K562 (cell line): ENCODE measurements at regions not wholly inside any gene's neighbourhood (a gene's known extent, or its start where the extent isn't known, plus 50 kb on each side); places are given as distances from the start of the nearest gene placed in this dataset.

Experiments
- CEBPZ ChIP-seq: fragments of 150-350 bp; IDR thresholded peaks from 2 replicates; pipeline ENCODE4 v1.6.1; 2014; ENCODE audit warnings: low read depth, mild to moderate bottlenecking, low read length, borderline replicate concordance
- GTF2F1 ChIP-seq: IDR thresholded peaks from 2 replicates; pipeline ENCODE4 v1.6.1; 2011; ENCODE audit warnings: low read depth, low read length, improper control_type of control experiment
- HDGF ChIP-seq: fragments of 450-650 bp; IDR thresholded peaks from 2 replicates; pipeline ENCODE4 v1.6.1; 2016
- HLTF ChIP-seq: fragments of 450-650 bp; IDR thresholded peaks from 2 replicates; pipeline ENCODE4 v1.6.1; 2016
- MYC ChIP-seq, 2 experiments: fragments of 250-450 bp in 1 of 2; sonication (Bioruptor Pico) in 1 of 2; IDR thresholded peaks; 2 replicates each; pipeline versions ENCODE4 v1.5.1 to v1.6.1; 2012 to 2021; ENCODE audit warnings: low read depth in 2 of 2, borderline replicate concordance in 1 of 2, improper control_type of control experiment in 1 of 2, low read length in 1 of 2, mild to moderate bottlenecking in 1 of 2, moderate library complexity in 1 of 2
- TCFL5 ChIP-seq: fragments of 250-450 bp; sonication (Bioruptor Pico); conservative IDR thresholded peaks from 2 replicates; pipeline ENCODE4 v1.6.1; 2021; ENCODE audit warnings: mild to moderate bottlenecking, moderate library complexity, matching md5 sums
- TF ChIP-seq, protein P1 (sequence below): fragments of 250-450 bp; sonication (Bioruptor Pico); IDR thresholded peaks from 2 replicates; pipeline ENCODE4 v1.4.0; 2020; ENCODE audit warnings: mild to moderate bottlenecking, moderate library complexity

GRCh38 chr1:101365186-101365585 is 128.4 kb downstream of the S1PR1 start (continued):
- TF ChIP-seq MYC (IDR thresholded peaks at IDR 0.05; ENCODE audit: low read depth, low read length) (no peak), MYC (CRISPR knock-in tag; IDR thresholded peaks at IDR 0.05; ENCODE audit: borderline replicate concordance, low read depth) (no peak), TCFL5 (CRISPR knock-in tag) (no peak), GTF2F1 (no peak), HDGF (no peak), CEBPZ (no peak), HLTF (no peak)
- TF ChIP-seq, protein P1, sequence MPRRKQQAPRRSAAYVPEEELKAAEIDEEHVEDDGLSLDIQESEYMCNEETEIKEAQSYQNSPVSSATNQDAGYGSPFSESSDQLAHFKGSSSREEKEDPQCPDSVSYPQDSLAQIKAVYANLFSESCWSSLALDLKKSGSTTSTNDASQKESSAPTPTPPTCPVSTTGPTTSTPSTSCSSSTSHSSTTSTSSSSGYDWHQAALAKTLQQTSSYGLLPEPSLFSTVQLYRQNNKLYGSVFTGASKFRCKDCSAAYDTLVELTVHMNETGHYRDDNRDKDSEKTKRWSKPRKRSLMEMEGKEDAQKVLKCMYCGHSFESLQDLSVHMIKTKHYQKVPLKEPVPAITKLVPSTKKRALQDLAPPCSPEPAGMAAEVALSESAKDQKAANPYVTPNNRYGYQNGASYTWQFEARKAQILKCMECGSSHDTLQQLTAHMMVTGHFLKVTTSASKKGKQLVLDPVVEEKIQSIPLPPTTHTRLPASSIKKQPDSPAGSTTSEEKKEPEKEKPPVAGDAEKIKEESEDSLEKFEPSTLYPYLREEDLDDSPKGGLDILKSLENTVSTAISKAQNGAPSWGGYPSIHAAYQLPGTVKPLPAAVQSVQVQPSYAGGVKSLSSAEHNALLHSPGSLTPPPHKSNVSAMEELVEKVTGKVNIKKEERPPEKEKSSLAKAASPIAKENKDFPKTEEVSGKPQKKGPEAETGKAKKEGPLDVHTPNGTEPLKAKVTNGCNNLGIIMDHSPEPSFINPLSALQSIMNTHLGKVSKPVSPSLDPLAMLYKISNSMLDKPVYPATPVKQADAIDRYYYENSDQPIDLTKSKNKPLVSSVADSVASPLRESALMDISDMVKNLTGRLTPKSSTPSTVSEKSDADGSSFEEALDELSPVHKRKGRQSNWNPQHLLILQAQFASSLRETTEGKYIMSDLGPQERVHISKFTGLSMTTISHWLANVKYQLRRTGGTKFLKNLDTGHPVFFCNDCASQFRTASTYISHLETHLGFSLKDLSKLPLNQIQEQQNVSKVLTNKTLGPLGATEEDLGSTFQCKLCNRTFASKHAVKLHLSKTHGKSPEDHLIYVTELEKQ (CRISPR knock-in tag) = no peak
